Body of pancreas (tissue), 4 donors: ENCODE measurements at regions not wholly inside any gene's neighbourhood (a gene's known extent, or its start where the extent isn't known, plus 50 kb on each side); places are given as distances from the start of the nearest gene placed in this dataset.

Experiments
- ATAC-seq: fragments of 150-250 bp; one replicate; pipeline ENCODE4 v1.9.1; 2016
- DNase-seq, 4 donors: peaks; one replicate each; pipeline ENCODE4 v3.0.0-alpha.2; 2019
- H3K27ac ChIP-seq, 4 donors: fragments of 200-600 bp; sonication (generic); 1 replicate in 3 of 4; 2 replicates in 1 of 4; pipeline versions ENCODE4 v1.5.1 to v1.6.1; 2016 to 2019; ENCODE audit warnings: mild to moderate bottlenecking in 1 of 4, mixed read lengths in 1 of 4, moderate library complexity in 1 of 4
- H3K27me3 ChIP-seq, 2 donors: fragments of 200-600 bp; sonication (generic); one replicate each; pipeline ENCODE4 v1.6.0; 2016; ENCODE audit warnings: mild to moderate bottlenecking in 1 of 2
- H3K36me3 ChIP-seq, 2 donors: fragments of 200-600 bp; sonication (generic); replicated peaks in 1 of 2; 2 replicates each; pipeline ENCODE4 v1.5.1; 2016; ENCODE audit warnings: low read depth in 2 of 2; ENCODE audit not compliant: insufficient read depth in 1 of 2
- H3K4me1 ChIP-seq: fragments of 200-600 bp; sonication (generic); one replicate; pipeline ENCODE4 v1.6.0; 2016
- H3K4me3 ChIP-seq, 2 donors: fragments of 200-600 bp; sonication (generic); 1 replicate in 1 of 2; 2 replicates in 1 of 2; pipeline ENCODE4 v1.5.1; 2016 to 2019
- H3K9me3 ChIP-seq, 3 donors: fragments of 200-600 bp; sonication (generic); 1 replicate in 2 of 3; 2 replicates in 1 of 3; pipeline ENCODE4 v1.5.1; 2016
- CTCF ChIP-seq, 7 experiments: fragments of 450-650 bp in 4 of 7; fragments of 200-600 bp in 3 of 7; sonication (generic) in 3 of 7; IDR thresholded peaks; one replicate each; pipeline ENCODE4 v1.5.1; 2016 to 2019; ENCODE audit warnings: antibody characterized with exemption in 7 of 7
- POLR2A ChIP-seq, 3 donors: fragments of 450-650 bp; IDR thresholded peaks; one replicate each; pipeline ENCODE4 v1.6.1; 2016; ENCODE audit warnings: antibody characterized with exemption in 3 of 3, mild to moderate bottlenecking in 2 of 3
- WGBS, 2 donors: methylation state at CpG; one replicate each; pipeline ENCODE4 v1.1.5; 2017; 5-methylcytosine and 5-hydroxymethylcytosine counted together
- intact Hi-C: fragments of 100-400 bp; cut with DNase I; formaldehyde crosslinking; loops from one replicate; pipeline ENCODE4 v1.15.1; 2023

GRCh38 chr2:55102056-55102812, 52.0 kb upstream of the RTN4 start:
- TF ChIP-seq CTCF (IDR thresholded peaks at IDR 0.05) = no peak
- no peak for TF ChIP-seq POLR2A (IDR thresholded peaks at IDR 0.05)
- Histone ChIP-seq H3K4me3 (no peak overlapping the region), H3K4me1 (peaks cover 25% of the 10 kb centered on the region), H3K36me3 (no peaks in the 10 kb centered on the region), H3K9me3 (no peaks in the 10 kb centered on the region), H3K27ac (peak overlapping the region in 1 of 4 donors; percentile 32), H3K27me3 (no peaks in the 10 kb centered on the region)
- 70% methylated on average over 4 of the region's 4 CpGs for WGBS, 2 donors
- intact Hi-C loops = no loop called here
- no peak for ATAC-seq
- DNase-seq = no peak

- H3K4me3 ChIP-seq = no peak overlapping the region
- peaks cover 32% of the 10 kb centered on the region for H3K4me1 ChIP-seq
- DNase-seq (no peak), ATAC-seq (no peak)
- no peak overlapping the region for H3K27ac ChIP-seq
- no peak for TF ChIP-seq CTCF (IDR thresholded peaks at IDR 0.05)
- TF ChIP-seq POLR2A (IDR thresholded peaks at IDR 0.05) = no peak
- no peaks in the 10 kb centered on the region for H3K36me3 ChIP-seq
- intact Hi-C loops = no loop called here
- no peaks in the 10 kb centered on the region for H3K9me3 ChIP-seq
- H3K27me3 ChIP-seq = no peaks in the 10 kb centered on the region
These were observed 51.2 kb upstream of the RTN4 start for GRCh38 chr2:55101466-55101865.

GRCh38 chr2:55099878-55100820, 49.9 kb upstream of the RTN4 start:
- Histone ChIP-seq H3K4me3 (no peak overlapping the region), H3K27ac (peak overlapping the region; percentile 69 to 84 (median 82)), H3K4me1 (peaks cover 33% of the 10 kb centered on the region), H3K36me3 (no peaks in the 10 kb centered on the region), H3K27me3 (no peaks in the 10 kb centered on the region), H3K9me3 (no peaks in the 10 kb centered on the region)
- intact Hi-C loops = no loop called here
- peak in 1 of 3 donors; percentile 8 for TF ChIP-seq POLR2A (IDR thresholded peaks at IDR 0.05)
- TF ChIP-seq CTCF (IDR thresholded peaks at IDR 0.05) = no peak
- no peak for DNase-seq
- ATAC-seq = peak; percentile 90
- WGBS, 2 donors = 39 to 59% methylated on average over 5 of the region's 5 CpGs
